ENCODE measurements at regions not wholly inside any gene's neighbourhood (a gene's known extent, or its start where the extent isn't known, plus 50 kb on each side); places are given as distances from the start of the nearest gene placed in this dataset.

- no peaks in the 10 kb centered on the region for H3K4me1 ChIP-seq
- no peak for TF ChIP-seq EP300 (IDR thresholded peaks at IDR 0.05)
- no peak for TF ChIP-seq POLR2AphosphoS5 (IDR thresholded peaks at IDR 0.05)
- no peak for TF ChIP-seq CTCF (IDR thresholded peaks at IDR 0.05)
- no peak for TF ChIP-seq POLR2A (IDR thresholded peaks at IDR 0.05)
- no peak overlapping the region for H3K27ac ChIP-seq
- no peaks in the 10 kb centered on the region for H3K36me3 ChIP-seq
- no peak for DNase-seq (ENCODE audit: low spot score in 2 of 2)
- no CpG with 5 or more reads among the region's 4 CpGs for WGBS
- no peaks in the 10 kb centered on the region for H3K27me3 ChIP-seq
- no peak overlapping the region for H3K4me3 ChIP-seq
- no peaks in the 10 kb centered on the region for H3K9me3 ChIP-seq
Measured at GRCh38 chr2:126752876-126753275, 96.9 kb downstream of the GYPC start.

GRCh38 chr2:126753501-126754212 is 97.7 kb downstream of the GYPC start:
- no peak for DNase-seq (ENCODE audit: low spot score in 2 of 2)
- Histone ChIP-seq H3K36me3 (no peaks in the 10 kb centered on the region), H3K27me3 (no peaks in the 10 kb centered on the region), H3K9me3 (no peaks in the 10 kb centered on the region), H3K27ac (no peak overlapping the region), H3K4me3 (no peak overlapping the region), H3K4me1 (no peaks in the 10 kb centered on the region)
- TF ChIP-seq EP300 (IDR thresholded peaks at IDR 0.05) (no peak), POLR2A (IDR thresholded peaks at IDR 0.05) (no peak), POLR2AphosphoS5 (IDR thresholded peaks at IDR 0.05) (no peak)
- 91% methylated on average over 11 of the region's 11 CpGs for WGBS

GRCh38 chr2:126754240-126755004 is 98.5 kb downstream of the GYPC start:
- TF ChIP-seq CTCF (IDR thresholded peaks at IDR 0.05), result no peak
- TF ChIP-seq POLR2AphosphoS5 (IDR thresholded peaks at IDR 0.05), result no peak
- TF ChIP-seq EP300 (IDR thresholded peaks at IDR 0.05), result no peak
- no peak for TF ChIP-seq POLR2A (IDR thresholded peaks at IDR 0.05)
- no peak for DNase-seq (ENCODE audit: low spot score in 2 of 2)
- Histone ChIP-seq H3K4me3 (no peak overlapping the region), H3K27ac (no peak overlapping the region), H3K27me3 (no peaks in the 10 kb centered on the region), H3K4me1 (no peaks in the 10 kb centered on the region), H3K9me3 (no peaks in the 10 kb centered on the region), H3K36me3 (no peaks in the 10 kb centered on the region)
- 90% methylated on average over 4 of the region's 5 CpGs for WGBS

GRCh38 chr2:126756125-126756524 is 100.2 kb downstream of the GYPC start:
- Histone ChIP-seq H3K9me3 (no peaks in the 10 kb centered on the region), H3K36me3 (no peaks in the 10 kb centered on the region), H3K4me1 (no peaks in the 10 kb centered on the region), H3K4me3 (no peak overlapping the region), H3K27ac (no peak overlapping the region), H3K27me3 (no peaks in the 10 kb centered on the region)
- WGBS, result 92% methylated on average over 1 of the region's 1 CpG
- no peak for DNase-seq (ENCODE audit: low spot score in 2 of 2)
- TF ChIP-seq EP300 (IDR thresholded peaks at IDR 0.05) (no peak), POLR2A (IDR thresholded peaks at IDR 0.05) (no peak), CTCF (IDR thresholded peaks at IDR 0.05) (no peak)

- no peaks in the 10 kb centered on the region for H3K9me3 ChIP-seq
- no peaks in the 10 kb centered on the region for H3K4me1 ChIP-seq
- H3K27me3 ChIP-seq, result no peaks in the 10 kb centered on the region
- no peak overlapping the region for H3K27ac ChIP-seq
- 73% methylated on average over 6 of the region's 6 CpGs for WGBS
- no peak overlapping the region for H3K4me3 ChIP-seq
- no peaks in the 10 kb centered on the region for H3K36me3 ChIP-seq
- TF ChIP-seq POLR2A (IDR thresholded peaks at IDR 0.05), result no peak
- no peak for TF ChIP-seq EP300 (IDR thresholded peaks at IDR 0.05)
- TF ChIP-seq CTCF (IDR thresholded peaks at IDR 0.05), result no peak
- TF ChIP-seq POLR2AphosphoS5 (IDR thresholded peaks at IDR 0.05), result no peak
- DNase-seq (ENCODE audit: low spot score in 2 of 2), result peak in 1 of 2 donors; percentile 29
Measured at GRCh38 chr2:126761256-126761980, 105.5 kb downstream of the GYPC start.

All from suprapubic skin (tissue), 4 donors.